HG03095 (cell line): ENCODE measurements at regions not wholly inside any gene's neighbourhood (a gene's known extent, or its start where the extent isn't known, plus 50 kb on each side); places are given as distances from the start of the nearest gene placed in this dataset.
"Not testable (repeated sequence)": the region's sequence is repeated elsewhere in the genome, so short reads cannot be mapped to it uniquely, and the experiment has no call there.

ENCODE experiments used
- ATAC-seq: cut with Tn5 transposase; IDR thresholded peaks from one replicate; pipeline ENCODE4 v1.9.1; 2021; ENCODE audit warnings: moderate library complexity; ENCODE audit not compliant: unreplicated experiment

- ATAC-seq = no peak
Measured at GRCh38 chr2:2730301-2730833, 399.3 kb upstream of the MYT1L start.

GRCh38 chr2:2729246-2729645 is 398.2 kb upstream of the MYT1L start:
- no peak for ATAC-seq

GRCh38 chr2:2728635-2729034 is 397.6 kb upstream of the MYT1L start:
- ATAC-seq = no peak

GRCh38 chr2:2727876-2728511 is 396.9 kb upstream of the MYT1L start:
- no peak for ATAC-seq

- no peak for ATAC-seq
Measured at GRCh38 chr2:2726163-2726562, 395.1 kb upstream of the MYT1L start.

GRCh38 chr2:2723064-2723463 is 392.0 kb upstream of the MYT1L start:
- no peak for ATAC-seq

GRCh38 chr2:2721296-2721835 is 390.3 kb upstream of the MYT1L start:
- ATAC-seq = no peak

GRCh38 chr2:2720806-2721205 is 389.7 kb upstream of the MYT1L start:
- ATAC-seq = not testable (repeated sequence)

- no peak for ATAC-seq
Measured at GRCh38 chr2:2720351-2720750, 389.3 kb upstream of the MYT1L start.

- ATAC-seq = no peak
Measured at GRCh38 chr2:2719781-2720180, 388.7 kb upstream of the MYT1L start.

GRCh38 chr2:2719015-2719414 is 387.9 kb upstream of the MYT1L start:
- no peak for ATAC-seq

- ATAC-seq = no peak
Measured at GRCh38 chr2:2717406-2717805, 386.3 kb upstream of the MYT1L start.

- no peak for ATAC-seq
Measured at GRCh38 chr2:2716771-2717170, 385.7 kb upstream of the MYT1L start.

GRCh38 chr2:2715036-2715818 is 384.2 kb upstream of the MYT1L start:
- no peak for ATAC-seq

GRCh38 chr2:2714408-2714807 is 383.3 kb upstream of the MYT1L start:
- no peak for ATAC-seq

GRCh38 chr2:2709431-2709770 is 378.3 kb upstream of the MYT1L start:
- ATAC-seq = no peak

- ATAC-seq = no peak
Measured at GRCh38 chr2:2708575-2709430, 377.7 kb upstream of the MYT1L start.

GRCh38 chr2:2707206-2707991 is 376.3 kb upstream of the MYT1L start:
- peak; percentile 78 for ATAC-seq

- no peak for ATAC-seq
Measured at GRCh38 chr2:2706306-2706705, 375.2 kb upstream of the MYT1L start.

- no peak for ATAC-seq
Measured at GRCh38 chr2:2705871-2706270, 374.8 kb upstream of the MYT1L start.
